ACHN (cell line): ENCODE measurements at regions not wholly inside any gene's neighbourhood (a gene's known extent, or its start where the extent isn't known, plus 50 kb on each side); places are given as distances from the start of the nearest gene placed in this dataset.
"Not testable (repeated sequence)": the region's sequence is repeated elsewhere in the genome, so short reads cannot be mapped to it uniquely, and the experiment has no call there.

Source experiments
- DNase-seq: peaks from one replicate; pipeline ENCODE4 v3.0.0-alpha.2; 2015
- in situ Hi-C: cut with HindIII; loops from 2 replicates; pipeline ENCODE4 v1.10.0; 2017; ENCODE audit warnings: low sequenced_read_pairs, low pct_ligation_motif_present, low pct_unique_long_range_greater_than_20kb

GRCh38 chr14:53638966-53639365 is 317.7 kb downstream of the BMP4 start:
- DNase-seq: no peak
- in situ Hi-C loops: no loop called here

GRCh38 chr14:53634793-53635192 is 321.8 kb downstream of the BMP4 start:
- no peak for DNase-seq
- in situ Hi-C loops: no loop called here

DNA sequence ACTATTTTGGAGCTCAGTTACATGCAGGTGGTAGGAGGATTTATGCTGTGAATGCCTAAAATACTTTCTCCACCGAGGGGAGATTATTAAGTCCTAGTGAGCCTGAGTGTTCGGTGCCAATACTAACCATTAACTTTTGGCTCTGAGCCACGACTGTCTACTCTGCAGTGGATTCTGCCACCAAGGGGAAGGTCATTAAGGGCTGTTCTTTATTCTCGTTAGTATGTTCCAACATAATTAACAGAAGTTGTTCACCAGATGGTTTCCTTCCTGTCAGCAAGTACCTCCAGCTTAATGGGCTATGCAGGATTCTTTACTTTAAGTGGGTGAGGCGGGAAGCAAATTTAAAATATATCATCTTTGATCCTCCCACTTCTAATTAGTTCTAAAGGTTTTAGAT is 326.3 kb downstream of the BMP4 start:
- no peak for DNase-seq
- in situ Hi-C loops: no loop called here

- in situ Hi-C loops: no loop called here
- no peak for DNase-seq
These were observed 327.7 kb downstream of the BMP4 start for GRCh38 chr14:53628732-53629430.

DNA sequence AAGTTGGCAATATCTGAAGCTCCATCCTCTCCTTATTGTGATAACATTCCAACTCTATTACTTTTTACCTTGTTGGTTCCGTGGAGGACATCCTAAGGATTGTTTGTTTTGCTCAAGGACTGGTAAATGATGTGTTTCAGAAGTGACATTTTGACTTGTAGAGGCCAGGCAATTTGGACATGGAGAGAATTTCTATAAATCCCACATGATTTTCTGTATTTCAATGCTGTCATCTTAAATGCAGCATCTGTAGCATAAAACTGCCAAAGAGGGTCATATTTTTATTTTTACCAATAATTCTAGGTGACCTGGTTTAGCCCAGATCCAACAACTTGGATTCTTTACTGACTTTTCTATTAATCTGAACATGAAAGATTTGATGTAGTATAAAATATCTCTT is 328.4 kb downstream of the BMP4 start:
- DNase-seq: no peak
- in situ Hi-C loops: no loop called here

DNA sequence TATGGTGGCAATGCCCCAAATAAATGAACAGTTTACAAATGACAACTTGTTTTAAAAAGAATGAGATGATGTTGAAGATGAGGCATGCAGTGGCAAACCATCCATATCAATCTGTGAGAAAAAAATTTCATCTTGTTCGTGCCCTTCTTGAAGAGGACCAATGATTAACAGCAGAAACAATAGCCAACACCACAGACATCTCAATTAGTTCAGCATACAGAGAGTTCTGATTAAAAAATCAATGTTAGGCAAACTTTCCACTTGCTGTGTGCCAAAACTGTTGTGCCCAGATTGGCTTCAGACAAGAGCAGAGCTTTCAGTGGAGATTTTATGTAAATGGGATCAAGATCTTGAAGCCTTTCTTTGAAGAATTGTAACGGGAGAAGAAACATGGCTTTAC is 329.9 kb downstream of the BMP4 start:
- no peak for DNase-seq
- in situ Hi-C loops: no loop called here

GRCh38 chr14:53622447-53622846 is 334.2 kb downstream of the BMP4 start:
- DNase-seq: no peak

DNA sequence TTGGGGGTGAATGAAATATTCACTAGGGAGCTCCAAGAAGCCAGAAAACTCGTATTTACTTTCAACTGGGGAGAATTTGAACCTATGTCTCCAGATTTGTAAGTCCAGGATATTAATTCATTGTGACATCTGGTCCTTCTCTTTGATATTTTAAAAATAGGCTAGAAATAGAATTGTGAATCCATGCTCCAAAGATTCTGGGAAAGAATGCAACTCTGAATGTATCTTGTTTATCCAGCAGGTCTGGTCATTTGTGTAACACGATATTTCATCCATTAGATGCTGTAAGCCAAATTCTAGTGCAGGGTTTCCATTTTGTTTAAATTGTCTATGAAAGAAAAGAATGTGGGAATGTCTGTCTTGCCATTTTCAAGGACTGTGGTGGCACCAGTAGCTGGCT is 334.7 kb downstream of the BMP4 start:
- no peak for DNase-seq
- in situ Hi-C loops: no loop called here

More at GRCh38 chr14:53622447-53622846, 334.2 kb downstream of the BMP4 start:
- in situ Hi-C loops: no loop called here

DNA sequence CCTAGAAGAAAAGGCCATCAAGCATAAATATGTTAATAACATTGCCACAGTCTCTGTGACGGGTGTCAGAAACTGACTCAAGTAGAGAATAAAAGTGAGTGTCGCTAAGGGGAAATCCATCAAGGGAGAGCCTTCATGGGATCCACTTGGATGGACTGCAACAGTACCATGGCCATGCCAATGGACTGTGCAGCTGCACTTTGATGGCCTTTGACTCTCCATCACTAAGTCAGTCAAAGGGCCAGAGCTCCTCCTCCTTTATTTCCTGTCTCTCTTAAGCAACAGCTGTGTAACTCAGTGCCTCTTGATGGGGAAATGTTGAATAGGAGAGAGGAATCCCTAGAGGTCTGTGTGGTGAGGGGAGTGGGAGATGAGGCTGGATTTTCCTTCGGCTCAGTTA is 335.2 kb downstream of the BMP4 start:
- in situ Hi-C loops: no loop called here
- DNase-seq: no peak

- in situ Hi-C loops: no loop called here
- DNase-seq: no peak
These were observed 335.7 kb downstream of the BMP4 start for GRCh38 chr14:53620890-53621289.

DNA sequence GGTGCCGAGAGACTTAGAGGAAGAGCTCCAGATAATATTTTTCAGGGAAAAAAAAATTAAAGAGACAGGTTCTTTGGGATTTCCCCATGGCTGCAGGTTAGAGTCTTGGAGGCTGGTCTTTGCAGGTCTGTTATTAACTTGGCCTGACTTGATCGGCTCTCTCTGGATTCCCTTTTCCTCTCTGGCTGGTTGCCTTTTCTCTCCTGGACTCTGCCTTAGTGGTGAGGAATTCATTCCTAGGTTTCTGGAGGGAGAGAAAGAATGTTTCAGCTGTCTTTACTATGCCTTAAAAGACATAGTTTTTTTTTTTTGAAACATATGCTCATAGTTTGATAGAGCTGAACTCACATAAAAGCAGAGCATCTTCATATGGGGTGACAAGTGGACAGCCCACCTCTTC is 336.3 kb downstream of the BMP4 start:
- peak; percentile 56 for DNase-seq
- in situ Hi-C loops: no loop called here

DNA sequence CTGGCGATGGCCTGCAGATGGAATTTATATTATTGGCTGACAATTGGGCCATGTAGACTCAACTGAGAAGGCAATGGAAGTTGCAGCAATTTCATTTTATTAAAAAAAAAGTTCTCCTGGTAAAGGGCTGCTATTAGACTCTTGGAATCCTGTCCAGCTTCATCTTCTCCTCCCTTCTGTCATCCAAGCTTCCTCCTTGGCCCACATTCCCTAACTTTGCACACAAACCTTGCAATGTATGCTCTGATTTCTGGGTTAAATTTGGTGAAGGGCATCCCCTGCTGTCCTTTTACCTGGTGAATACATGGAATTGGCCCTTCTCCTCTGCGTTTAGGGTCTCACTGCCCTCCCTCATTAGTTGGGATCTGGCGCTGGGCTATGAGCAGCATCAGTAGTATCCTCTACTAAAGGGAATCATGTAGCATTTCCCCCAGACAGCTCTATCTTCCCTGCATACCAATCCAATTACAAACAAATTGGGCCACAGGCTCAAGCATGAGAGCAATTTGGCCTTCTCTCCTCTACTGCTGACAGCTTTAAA is 336.9 kb downstream of the BMP4 start:
- in situ Hi-C loops: no loop called here
- DNase-seq: peak; percentile 50

DNA sequence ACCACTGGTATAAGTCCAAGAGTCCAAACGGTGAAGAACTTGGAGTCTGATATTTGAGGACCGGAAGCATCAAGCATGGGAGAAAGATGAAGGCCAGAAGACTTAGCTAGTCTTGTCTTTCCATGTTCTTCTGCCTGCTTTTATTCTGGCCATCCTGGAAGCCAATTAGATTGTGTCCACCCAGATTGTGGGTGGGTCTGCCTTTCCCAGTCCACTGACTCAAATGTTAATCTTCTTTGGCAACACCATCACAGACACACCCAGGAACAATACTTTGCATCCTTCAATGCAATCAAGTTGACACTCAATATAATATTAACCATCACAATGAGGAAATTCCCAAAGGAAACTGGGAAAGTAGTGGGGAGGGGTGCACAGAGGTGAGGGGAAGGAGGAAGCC is 340.1 kb downstream of the BMP4 start:
- in situ Hi-C loops: not testable (repeated sequence)

GRCh38 chr14:53615252-53615651 is 341.4 kb downstream of the BMP4 start:
- in situ Hi-C loops: no loop called here
- DNase-seq: no peak

More for the DNA sequence above, 340.1 kb downstream of the BMP4 start:
- DNase-seq: not testable (repeated sequence)

GRCh38 chr14:53613404-53614253 is 343.0 kb downstream of the BMP4 start:
- in situ Hi-C loops: no loop called here
- peak; percentile 90 for DNase-seq

DNA sequence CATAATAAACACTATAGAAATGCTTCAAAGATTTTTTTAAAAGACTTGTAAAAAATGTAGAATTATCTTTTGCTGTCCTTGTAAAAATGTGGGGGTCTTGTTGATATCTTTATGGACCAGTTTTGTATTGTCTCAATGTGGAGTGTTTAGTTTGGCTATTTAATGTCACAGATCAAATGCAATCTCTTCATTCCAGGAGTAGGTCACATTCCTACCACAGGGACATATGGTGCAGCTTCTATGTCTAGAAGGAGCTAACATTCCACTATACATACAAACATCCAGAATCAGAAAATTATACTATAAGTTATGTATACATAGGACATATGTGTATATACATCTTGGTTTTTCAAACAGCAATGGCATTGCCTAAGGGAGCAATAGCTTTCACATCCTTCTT is 345.7 kb downstream of the BMP4 start:
- DNase-seq: no peak
- in situ Hi-C loops: no loop called here

GRCh38 chr14:53609009-53609408 is 347.6 kb downstream of the BMP4 start:
- in situ Hi-C loops: no loop called here
- no peak for DNase-seq

DNA sequence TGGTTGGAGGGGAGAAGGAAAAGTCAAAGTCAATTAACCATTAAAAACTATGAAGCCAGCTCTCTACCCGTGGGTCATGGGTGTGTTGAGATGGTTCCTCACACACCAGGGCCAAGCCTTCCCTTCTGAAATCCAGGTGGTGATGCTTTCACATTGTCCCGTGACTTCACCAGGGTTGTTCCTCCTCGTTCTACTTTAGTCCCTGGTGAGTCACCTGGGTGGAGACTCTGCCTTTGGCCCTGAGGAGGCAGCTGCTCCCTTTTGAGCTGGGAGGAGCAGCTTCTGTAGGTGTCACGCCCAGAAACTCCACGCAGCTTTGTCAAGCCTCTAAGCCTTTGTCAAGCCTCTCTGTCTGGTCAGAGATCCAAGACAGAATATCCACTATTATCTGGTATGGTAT is 348.3 kb downstream of the BMP4 start:
- no peak for DNase-seq
- in situ Hi-C loops: no loop called here

DNA sequence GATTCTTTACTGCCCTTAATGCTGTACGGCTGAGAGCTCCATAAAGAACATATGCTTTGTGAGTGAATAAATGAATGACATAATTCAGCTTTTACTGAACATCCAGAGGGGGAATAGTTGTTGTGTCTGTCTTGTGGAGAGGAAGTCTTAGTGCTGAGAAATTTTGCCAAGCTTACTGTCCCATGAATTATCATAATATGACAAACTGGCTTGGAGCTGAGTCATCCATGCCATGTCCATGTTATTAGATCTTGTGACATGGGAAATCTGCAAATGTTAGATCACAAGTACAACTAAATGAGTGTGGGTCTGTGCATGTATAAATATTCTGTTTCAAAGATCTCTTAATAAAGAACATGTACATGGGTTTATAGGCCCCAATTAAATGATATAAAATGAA is 350.4 kb downstream of the BMP4 start:
- in situ Hi-C loops: no loop called here
- no peak for DNase-seq

DNA sequence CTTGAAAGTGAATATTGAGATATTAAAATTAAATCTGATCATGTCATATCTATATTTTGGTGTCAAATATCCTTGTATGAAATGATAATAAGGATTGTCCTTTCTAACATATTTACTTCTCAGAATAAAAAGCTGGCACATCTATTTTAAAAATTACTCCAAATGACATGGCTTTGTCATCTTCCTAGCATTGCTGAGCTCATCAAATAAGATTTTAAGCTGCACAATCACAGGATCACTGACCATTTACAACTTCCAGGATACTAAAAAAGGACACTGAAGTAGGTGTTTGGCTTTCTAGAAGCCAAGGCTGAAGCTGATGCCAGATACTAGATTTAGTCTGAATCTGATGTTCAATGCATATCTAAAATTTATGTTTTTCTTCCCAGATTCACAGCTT is 351.1 kb downstream of the BMP4 start:
- in situ Hi-C loops: no loop called here
- DNase-seq: no peak
